Midbrain (tissue), 1 donor: ENCODE measurements at regions not wholly inside any gene's neighbourhood (a gene's known extent, or its start where the extent isn't known, plus 50 kb on each side); places are given as distances from the start of the nearest gene placed in this dataset.
A peak's percentile ranks its signal among the peaks of the same experiment; 100 is the strongest.
"Not testable (repeated sequence)": the region's sequence is repeated elsewhere in the genome, so short reads cannot be mapped to it uniquely, and the experiment has no call there.

ENCODE experiments used
- DNase-seq: peaks from one replicate; lab custom pipeline; 2025; lab: John Stamatoyannopoulos, UW

DNA sequence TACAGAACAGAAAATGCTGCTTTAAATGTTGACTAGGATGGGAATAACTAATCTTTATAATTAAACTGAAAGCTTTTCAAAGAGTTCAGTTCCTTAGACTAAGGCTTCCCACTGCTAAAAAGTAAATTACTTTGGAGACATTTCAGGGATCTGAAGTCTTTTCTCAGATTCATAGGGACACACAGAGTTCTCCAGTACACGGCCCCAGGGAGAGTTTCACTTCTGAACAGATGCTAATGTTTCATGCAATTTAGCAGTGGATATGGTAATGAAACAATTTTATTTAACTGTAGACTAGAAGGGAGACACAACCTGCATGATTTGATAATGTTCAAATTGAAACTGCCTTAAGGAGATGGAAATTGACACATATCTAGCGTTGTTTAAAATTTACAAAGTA lies 1282.6 kb downstream of the NCAM2 start:
- no peak for DNase-seq

DNA sequence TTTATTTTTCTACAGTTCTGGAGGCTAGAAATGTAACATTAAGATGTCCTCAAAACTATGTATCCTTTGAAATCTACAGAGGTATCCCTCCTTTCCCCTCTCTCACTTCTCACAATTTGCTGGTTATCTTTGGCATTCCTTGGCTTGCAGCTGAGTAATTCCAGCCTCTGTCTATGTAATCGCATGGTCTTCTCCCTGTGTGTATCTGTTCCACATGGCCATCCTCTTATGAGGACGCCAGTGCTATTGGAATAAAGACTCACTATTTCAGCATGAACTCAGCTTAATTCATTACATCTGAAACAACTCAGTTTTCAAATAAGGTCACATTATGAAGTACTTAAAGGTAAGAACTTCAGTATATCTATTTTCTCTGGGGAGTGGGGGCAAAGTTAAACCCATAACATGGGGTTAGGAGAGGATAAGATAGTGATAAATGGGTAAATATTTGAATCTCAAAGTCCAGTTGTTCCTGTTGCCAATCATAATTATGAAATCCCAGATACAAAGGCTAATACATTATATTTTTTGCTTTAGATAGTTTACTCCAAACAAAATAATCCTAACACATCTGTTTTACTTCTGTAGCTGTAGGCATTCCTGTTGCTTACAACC lies 1290.8 kb downstream of the NCAM2 start:
- DNase-seq, result no peak

DNA sequence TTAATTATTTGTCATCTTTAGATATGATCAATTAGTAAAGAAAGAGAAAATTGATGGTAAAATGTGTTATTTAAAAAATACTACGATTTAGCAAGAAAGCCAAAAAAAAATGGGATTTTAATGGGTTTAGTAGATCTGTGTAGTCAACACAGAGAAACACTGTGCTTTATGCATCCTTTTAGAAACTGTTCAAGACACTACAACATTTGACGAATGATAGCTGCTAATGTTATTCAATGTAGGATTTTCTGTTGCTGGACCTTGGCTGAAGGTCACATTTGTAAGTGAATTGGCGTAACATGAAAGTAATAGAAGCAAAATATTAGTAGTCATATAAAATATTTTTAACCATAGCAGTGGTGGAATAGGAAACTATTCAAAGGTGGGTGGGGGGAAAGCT lies 1293.9 kb downstream of the NCAM2 start:
- no peak for DNase-seq

- no peak for DNase-seq
These were observed 1299.4 kb downstream of the NCAM2 start for GRCh38 chr21:22297575-22297974.

GRCh38 chr21:22311741-22312462 lies 1313.7 kb downstream of the NCAM2 start:
- no peak for DNase-seq

DNA sequence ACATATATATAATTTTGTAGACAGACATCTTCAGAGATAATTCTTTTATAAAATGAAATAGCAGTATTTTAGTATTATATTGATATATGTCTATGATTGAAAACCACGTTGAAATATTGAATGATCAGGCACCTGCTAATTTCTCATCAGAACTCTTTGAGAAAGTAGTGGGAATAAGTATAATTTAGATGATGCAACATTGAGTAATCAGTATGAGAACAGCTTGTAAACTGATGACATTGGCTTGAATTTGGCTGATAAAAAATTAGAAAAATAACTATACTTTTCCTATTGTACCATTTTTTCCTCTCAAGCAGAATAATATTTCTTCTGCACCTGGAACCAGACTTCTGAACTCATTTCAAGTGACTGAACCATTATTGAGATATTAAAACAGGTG lies 1316.8 kb downstream of the NCAM2 start:
- no peak for DNase-seq

- no peak for DNase-seq
These were observed 1321.2 kb downstream of the NCAM2 start for GRCh38 chr21:22319435-22319834.

- DNase-seq, result peak; percentile 50
These were observed 1344.7 kb downstream of the NCAM2 start for GRCh38 chr21:22342889-22343288.

DNA sequence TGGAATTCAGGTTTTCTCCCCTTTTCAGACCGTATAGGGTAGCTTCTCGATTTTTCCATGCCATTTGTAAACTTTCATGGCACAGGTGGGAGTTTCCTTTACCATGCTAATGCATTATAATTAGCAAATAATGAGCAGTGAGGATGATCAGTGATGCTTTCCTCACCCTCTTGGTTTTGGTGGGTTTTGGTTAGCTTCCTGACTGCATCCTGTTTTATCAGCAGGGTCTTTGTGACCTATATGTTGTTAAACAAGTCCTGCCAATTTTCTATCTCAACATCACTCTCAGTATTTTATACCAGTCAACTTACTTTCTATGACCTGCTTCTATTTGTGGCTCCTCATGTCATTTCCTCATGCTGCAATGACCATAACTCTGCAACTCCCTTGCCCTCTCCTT lies 1345.1 kb downstream of the NCAM2 start:
- no peak for DNase-seq

DNA sequence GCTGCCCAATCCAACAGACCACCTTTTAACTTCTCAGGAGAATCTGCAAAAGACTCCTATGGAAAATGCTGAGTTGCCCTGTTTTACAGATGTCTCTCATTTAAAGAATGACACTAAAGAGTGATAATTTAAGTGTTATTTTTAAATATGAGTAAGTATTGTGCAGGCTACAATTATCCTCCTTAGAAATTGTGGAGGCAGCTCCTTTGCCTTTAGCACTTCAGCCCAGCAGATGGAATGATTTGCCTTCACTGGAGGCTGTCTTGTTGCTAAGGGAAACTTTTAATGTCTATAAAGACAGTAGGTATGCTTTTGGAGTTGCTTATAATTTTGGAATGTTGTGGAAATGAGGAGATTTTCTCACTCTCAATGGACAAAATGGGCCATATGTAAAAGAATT lies 1345.5 kb downstream of the NCAM2 start:
- DNase-seq, result no peak

- DNase-seq, result no peak
These were observed 1347.4 kb downstream of the NCAM2 start for GRCh38 chr21:22345624-22346023.

DNA sequence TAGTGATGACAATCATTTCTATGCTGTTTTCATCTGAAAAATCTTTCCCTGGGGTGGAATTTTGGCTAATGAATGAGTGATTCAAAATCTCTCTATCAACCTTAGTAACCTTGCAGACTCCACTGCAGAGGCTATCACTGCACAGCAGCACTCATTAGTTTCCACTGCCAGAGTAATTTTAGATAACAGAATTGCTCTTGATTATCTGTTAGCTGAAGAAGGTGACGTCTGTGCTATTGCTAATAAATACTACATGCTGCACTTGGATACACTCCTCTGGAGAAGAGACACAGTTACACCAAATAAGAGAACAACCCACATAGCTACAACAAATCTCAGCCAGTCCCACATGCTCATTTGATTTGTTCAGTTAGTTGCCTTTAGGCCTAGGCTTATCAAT lies 1348.4 kb downstream of the NCAM2 start:
- DNase-seq, result no peak

DNA sequence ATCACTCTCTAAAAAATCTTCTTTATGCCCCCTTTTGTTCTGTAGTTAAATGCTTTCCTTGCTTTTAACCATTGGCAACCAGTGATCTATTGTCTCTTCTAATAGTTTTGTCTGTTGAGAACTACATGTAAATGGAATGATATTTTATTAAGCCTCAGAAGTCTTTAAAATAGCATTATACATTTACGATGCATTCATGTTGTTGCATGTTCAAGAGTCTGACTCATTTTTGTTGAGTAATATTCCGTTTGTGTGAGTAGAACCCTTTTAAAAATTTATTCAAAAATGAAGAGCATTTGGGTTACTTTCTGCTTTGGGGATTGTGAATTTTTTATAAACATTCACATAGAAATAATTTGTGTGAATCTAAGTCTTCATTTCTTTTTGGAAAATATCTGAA lies 1352.9 kb downstream of the NCAM2 start:
- DNase-seq, result no peak

DNA sequence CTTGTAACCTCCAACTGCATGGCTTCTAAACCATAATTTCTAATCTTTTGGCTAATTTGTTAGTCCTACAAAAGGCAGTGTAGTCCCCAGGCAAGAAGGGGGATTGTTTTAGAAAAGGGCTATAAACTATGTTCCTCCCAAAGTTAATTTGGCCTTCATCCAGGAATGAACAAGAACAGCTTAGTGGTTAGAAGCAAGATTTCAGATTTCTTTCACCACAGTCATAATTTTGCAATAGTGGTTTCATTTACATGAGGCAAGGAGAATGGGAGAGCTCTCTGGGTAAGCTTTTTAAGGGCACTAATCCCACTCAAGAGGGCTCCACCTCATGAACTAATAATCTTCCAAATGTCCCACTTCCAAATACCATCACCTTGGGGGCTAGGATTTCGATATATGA lies 1353.9 kb downstream of the NCAM2 start:
- DNase-seq, result no peak

GRCh38 chr21:22355949-22356348 lies 1357.7 kb downstream of the NCAM2 start:
- DNase-seq, result no peak

- no peak for DNase-seq
These were observed 1358.5 kb downstream of the NCAM2 start for GRCh38 chr21:22356663-22357062.

- not testable (repeated sequence) for DNase-seq
These were observed 1361.4 kb downstream of the NCAM2 start for GRCh38 chr21:22359599-22359998.

GRCh38 chr21:22363504-22363903 lies 1365.3 kb downstream of the NCAM2 start:
- no peak for DNase-seq

GRCh38 chr21:22364163-22364562 lies 1366.0 kb downstream of the NCAM2 start:
- DNase-seq, result no peak

- no peak for DNase-seq
These were observed 1376.2 kb downstream of the NCAM2 start for GRCh38 chr21:22374218-22374969.

GRCh38 chr21:22377795-22378194 lies 1379.6 kb downstream of the NCAM2 start:
- DNase-seq, result not testable (repeated sequence)

DNA sequence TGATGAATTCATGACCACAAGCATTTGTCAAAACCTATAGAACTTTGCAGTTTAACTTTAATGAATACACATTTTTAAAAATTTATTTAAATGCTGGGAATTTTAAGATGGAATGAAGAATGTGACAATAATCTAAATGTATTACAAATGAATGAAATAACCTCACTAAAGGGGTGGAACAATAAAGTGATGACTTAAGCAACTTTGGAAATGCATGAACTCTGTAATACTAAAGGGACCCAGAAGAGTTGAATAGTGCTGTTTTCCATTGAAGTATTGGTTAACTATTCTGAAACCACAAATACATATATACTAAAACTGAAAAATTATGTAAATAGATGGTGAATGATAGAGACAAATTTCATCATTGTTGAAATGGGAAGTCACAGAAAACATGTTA lies 1395.1 kb downstream of the NCAM2 start:
- DNase-seq, result no peak

DNA sequence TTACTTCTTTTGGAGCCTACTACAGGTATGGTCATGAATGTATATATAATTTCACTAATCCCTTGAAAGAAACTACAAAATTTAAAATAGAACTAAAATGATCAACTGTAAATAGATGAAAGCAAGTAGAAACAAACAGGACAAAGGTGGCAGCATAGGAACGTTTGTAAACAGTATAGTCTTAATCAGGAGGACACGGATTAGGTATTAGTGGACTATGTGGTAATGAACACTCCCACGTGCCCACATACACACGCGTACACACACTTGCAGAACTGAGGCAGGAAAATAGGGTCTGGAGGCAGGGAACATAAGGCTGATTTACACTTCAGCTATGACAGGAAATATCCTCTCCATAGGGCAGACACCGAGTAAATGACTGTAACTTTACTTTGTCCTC lies 1397.8 kb downstream of the NCAM2 start:
- DNase-seq, result no peak
